ENCODE measurements at regions not wholly inside any gene's neighbourhood (a gene's known extent, or its start where the extent isn't known, plus 50 kb on each side); places are given as distances from the start of the nearest gene placed in this dataset.

GRCh38 chr9:110015759-110016158 is 192.2 kb downstream of the C9orf152 start:
- no peak for TF ChIP-seq EP300 (IDR thresholded peaks at IDR 0.05)
- TF ChIP-seq CTCF (IDR thresholded peaks at IDR 0.05), result no peak
- TF ChIP-seq POLR2A (IDR thresholded peaks at IDR 0.05), result no peak
